Lower lobe of right lung (tissue), 2 donors: ENCODE measurements at regions not wholly inside any gene's neighbourhood (a gene's known extent, or its start where the extent isn't known, plus 50 kb on each side); places are given as distances from the start of the nearest gene placed in this dataset.

Experiments used
- ATAC-seq, 2 donors: fragments of 200-7000 bp; cut with Tn5 transposase; one replicate each; pipeline ENCODE4 v1.9.1; 2020 to 2022; ENCODE audit warnings: mild to moderate bottlenecking in 2 of 2, moderate library complexity in 2 of 2
- DNase-seq: peaks from one replicate; pipeline ENCODE4 v3.0.0-alpha.2; 2020
- H3K27ac ChIP-seq: fragments of 200-600 bp; one replicate; pipeline ENCODE4 v1.8.0; 2022
- H3K27me3 ChIP-seq: fragments of 200-600 bp; one replicate; pipeline ENCODE4 v1.8.0; 2022; ENCODE audit warnings: low read depth
- H3K36me3 ChIP-seq: fragments of 200-600 bp; one replicate; pipeline ENCODE4 v1.8.0; 2022; ENCODE audit warnings: mild to moderate bottlenecking
- H3K4me1 ChIP-seq: fragments of 200-600 bp; one replicate; pipeline ENCODE4 v1.8.0; 2022
- H3K4me3 ChIP-seq: fragments of 200-600 bp; one replicate; pipeline ENCODE4 v1.8.0; 2022; ENCODE audit warnings: mild to moderate bottlenecking
- H3K9me3 ChIP-seq: fragments of 200-600 bp; one replicate; pipeline ENCODE4 v1.8.0; 2022
- intact Hi-C: fragments of 100-400 bp; cut with DNase I; formaldehyde crosslinking; loops from one replicate; pipeline ENCODE4 v1.11.0; 2022
- TF ChIP-seq, protein P1 (sequence below): fragments of 200-600 bp; IDR thresholded peaks from one replicate; pipeline ENCODE4 v1.8.0; 2022; ENCODE audit warnings: antibody characterized with exemption, mild to moderate bottlenecking
- donor health status: DM: no; HTN: yes; CAD: no; lungs with severe emphysema.

- H3K9me3 ChIP-seq, result no peaks in the 10 kb centered on the region
- TF ChIP-seq, protein P1, sequence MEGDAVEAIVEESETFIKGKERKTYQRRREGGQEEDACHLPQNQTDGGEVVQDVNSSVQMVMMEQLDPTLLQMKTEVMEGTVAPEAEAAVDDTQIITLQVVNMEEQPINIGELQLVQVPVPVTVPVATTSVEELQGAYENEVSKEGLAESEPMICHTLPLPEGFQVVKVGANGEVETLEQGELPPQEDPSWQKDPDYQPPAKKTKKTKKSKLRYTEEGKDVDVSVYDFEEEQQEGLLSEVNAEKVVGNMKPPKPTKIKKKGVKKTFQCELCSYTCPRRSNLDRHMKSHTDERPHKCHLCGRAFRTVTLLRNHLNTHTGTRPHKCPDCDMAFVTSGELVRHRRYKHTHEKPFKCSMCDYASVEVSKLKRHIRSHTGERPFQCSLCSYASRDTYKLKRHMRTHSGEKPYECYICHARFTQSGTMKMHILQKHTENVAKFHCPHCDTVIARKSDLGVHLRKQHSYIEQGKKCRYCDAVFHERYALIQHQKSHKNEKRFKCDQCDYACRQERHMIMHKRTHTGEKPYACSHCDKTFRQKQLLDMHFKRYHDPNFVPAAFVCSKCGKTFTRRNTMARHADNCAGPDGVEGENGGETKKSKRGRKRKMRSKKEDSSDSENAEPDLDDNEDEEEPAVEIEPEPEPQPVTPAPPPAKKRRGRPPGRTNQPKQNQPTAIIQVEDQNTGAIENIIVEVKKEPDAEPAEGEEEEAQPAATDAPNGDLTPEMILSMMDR, result no peak
- no peak overlapping the region for H3K4me3 ChIP-seq
- no peaks in the 10 kb centered on the region for H3K36me3 ChIP-seq
- no peaks in the 10 kb centered on the region for H3K4me1 ChIP-seq
- no peaks in the 10 kb centered on the region for H3K27me3 ChIP-seq
- H3K27ac ChIP-seq, result no peak overlapping the region
- DNase-seq (no peak), ATAC-seq (no peak)
- intact Hi-C loops, result no loop called here
Measured at GRCh38 chr14:29077916-29078315, 311.3 kb downstream of the FOXG1 start.

DNA sequence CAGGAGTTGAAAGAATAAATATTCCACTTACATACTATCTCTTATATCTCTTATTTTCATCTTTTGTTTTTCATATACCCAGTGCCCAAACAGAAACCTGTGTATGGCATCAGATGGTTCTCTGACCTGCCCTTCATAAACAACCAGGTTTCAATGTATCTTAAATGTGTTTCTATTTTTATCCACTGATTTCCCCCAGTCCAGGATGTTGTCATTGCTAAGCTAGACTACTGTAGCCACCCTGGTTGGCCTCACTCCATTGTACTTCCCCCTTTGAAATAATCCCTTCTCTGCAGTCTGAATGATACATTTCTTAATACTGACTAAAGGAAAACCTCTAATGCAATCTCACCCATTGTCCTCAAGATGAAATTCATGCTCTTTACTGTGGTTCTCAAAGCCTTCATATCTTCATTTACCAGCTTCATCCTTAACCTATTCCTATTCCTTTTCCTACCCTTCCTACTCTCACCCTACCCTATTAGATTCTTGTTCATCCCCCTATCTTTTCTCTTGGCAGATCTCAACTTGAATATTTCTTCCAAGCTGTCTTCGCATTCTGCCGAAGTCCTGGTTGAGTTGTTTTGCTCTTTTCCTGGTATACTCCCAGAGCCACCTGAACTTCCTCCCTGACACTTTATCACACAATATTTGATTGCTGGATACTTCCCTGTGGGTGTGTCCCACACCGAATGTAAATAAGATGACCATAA lies 312.4 kb downstream of the FOXG1 start:
- TF ChIP-seq, protein P1, result no peak
- Histone ChIP-seq H3K27me3 (no peaks in the 10 kb centered on the region), H3K9me3 (no peaks in the 10 kb centered on the region), H3K27ac (no peak overlapping the region), H3K4me1 (no peaks in the 10 kb centered on the region), H3K36me3 (no peaks in the 10 kb centered on the region), H3K4me3 (no peak overlapping the region)
- intact Hi-C loops, result no loop called here
- DNase-seq, result no peak
- ATAC-seq, result no peak

- TF ChIP-seq, protein P1, result no peak
- H3K4me1 ChIP-seq, result no peaks in the 10 kb centered on the region
- no peaks in the 10 kb centered on the region for H3K9me3 ChIP-seq
- no peaks in the 10 kb centered on the region for H3K27me3 ChIP-seq
- DNase-seq (no peak), ATAC-seq (no peak)
- intact Hi-C loops, result no loop called here
- H3K36me3 ChIP-seq, result no peaks in the 10 kb centered on the region
- no peak overlapping the region for H3K27ac ChIP-seq
- no peak overlapping the region for H3K4me3 ChIP-seq
Measured at GRCh38 chr14:29085546-29085945, 319.0 kb downstream of the FOXG1 start.

DNA sequence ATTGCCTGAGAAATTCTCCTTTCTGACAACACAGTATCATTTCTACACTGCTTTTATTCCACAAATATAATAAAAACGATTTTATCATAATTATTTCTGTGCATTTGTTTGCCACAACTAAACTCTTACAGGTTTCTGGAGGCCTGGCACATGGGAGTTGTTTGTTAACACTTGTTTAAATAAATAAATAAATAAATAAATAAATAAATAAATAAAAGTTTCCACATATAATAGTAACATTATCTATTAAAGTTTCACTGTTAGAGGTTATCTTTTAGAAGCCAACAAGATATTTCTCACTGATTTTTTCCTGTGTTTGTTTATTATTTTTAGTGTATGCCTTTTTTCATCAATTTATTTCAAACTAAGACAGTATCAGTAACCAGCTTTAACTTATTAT lies 323.3 kb downstream of the FOXG1 start:
- ATAC-seq (no peak), DNase-seq (no peak)
- H3K4me3 ChIP-seq, result no peak overlapping the region
- H3K9me3 ChIP-seq, result no peaks in the 10 kb centered on the region
- H3K4me1 ChIP-seq, result no peaks in the 10 kb centered on the region
- H3K36me3 ChIP-seq, result no peaks in the 10 kb centered on the region
- H3K27ac ChIP-seq, result no peak overlapping the region
- intact Hi-C loops, result no loop called here
- H3K27me3 ChIP-seq, result no peaks in the 10 kb centered on the region
- TF ChIP-seq, protein P1, result no peak

- H3K27me3 ChIP-seq, result no peaks in the 10 kb centered on the region
- no peak overlapping the region for H3K4me3 ChIP-seq
- intact Hi-C loops, result no loop called here
- ATAC-seq (no peak), DNase-seq (no peak)
- TF ChIP-seq, protein P1, result no peak
- H3K27ac ChIP-seq, result no peak overlapping the region
- no peaks in the 10 kb centered on the region for H3K9me3 ChIP-seq
- no peaks in the 10 kb centered on the region for H3K4me1 ChIP-seq
- H3K36me3 ChIP-seq, result no peaks in the 10 kb centered on the region
Measured at GRCh38 chr14:29092121-29092520, 325.5 kb downstream of the FOXG1 start.
